GM18508 (cell line): ENCODE measurements at regions not wholly inside any gene's neighbourhood (a gene's known extent, or its start where the extent isn't known, plus 50 kb on each side); places are given as distances from the start of the nearest gene placed in this dataset.

Experiments used
- ATAC-seq: cut with Tn5 transposase; IDR thresholded peaks from one replicate; pipeline ENCODE4 v1.9.1; 2021; ENCODE audit warnings: moderate number of reproducible peaks; ENCODE audit not compliant: insufficient read depth, unreplicated experiment

GRCh38 chrX:147827070-147827469, 84.6 kb upstream of the FMR1 start:
- no peak for ATAC-seq

- ATAC-seq: no peak
Observed at GRCh38 chrX:147828719-147829118, 83.0 kb upstream of the FMR1 start.

- ATAC-seq: peak; percentile 70
Observed at GRCh38 chrX:147832707-147833348, 78.9 kb upstream of the FMR1 start.

GRCh38 chrX:147838465-147839131, 73.1 kb upstream of the FMR1 start:
- ATAC-seq: no peak

- no peak for ATAC-seq
Observed at GRCh38 chrX:147846676-147847075, 65.0 kb upstream of the FMR1 start.

GRCh38 chrX:147847999-147848398, 63.7 kb upstream of the FMR1 start:
- no peak for ATAC-seq

GRCh38 chrX:147848543-147849443, 62.9 kb upstream of the FMR1 start:
- no peak for ATAC-seq

- peak; percentile 76 for ATAC-seq
Observed at GRCh38 chrX:147850875-147851274, 60.8 kb upstream of the FMR1 start.

- no peak for ATAC-seq
Observed at GRCh38 chrX:147853701-147854100, 58.0 kb upstream of the FMR1 start.

- ATAC-seq: no peak
Observed at GRCh38 chrX:147859666-147860065, 52.1 kb upstream of the FMR1 start.
